ENCODE measurements at regions not wholly inside any gene's neighbourhood (a gene's known extent, or its start where the extent isn't known, plus 50 kb on each side); places are given as distances from the start of the nearest gene placed in this dataset.

DNA sequence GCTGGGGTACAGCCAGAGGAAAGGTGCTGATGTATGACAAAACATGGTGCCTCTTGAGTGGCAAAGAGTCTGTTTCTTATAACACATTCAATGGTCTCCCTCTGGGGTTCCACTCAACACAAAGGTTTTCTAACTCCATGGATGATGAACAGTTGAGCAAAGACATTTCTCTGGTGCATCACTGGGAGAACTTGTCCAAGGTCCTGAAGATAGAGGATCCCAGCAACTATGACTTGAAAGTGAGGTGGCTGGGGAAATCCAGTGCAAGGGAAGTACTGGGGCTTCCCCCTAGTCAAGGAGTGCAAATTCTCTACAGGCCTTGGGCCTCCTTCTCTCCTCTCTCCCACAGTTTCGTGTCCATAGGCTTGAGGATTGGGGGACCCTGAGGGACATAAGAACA, 431.1 kb downstream of the WDR72 start:
- no peak for TF ChIP-seq EP300 (IDR thresholded peaks at IDR 0.05)
- no peak for TF ChIP-seq POLR2A (IDR thresholded peaks at IDR 0.05)

Measured in gastroesophageal sphincter (tissue), 2 donors.